Caco-2 (cell line): ENCODE measurements at regions not wholly inside any gene's neighbourhood (a gene's known extent, or its start where the extent isn't known, plus 50 kb on each side); places are given as distances from the start of the nearest gene placed in this dataset.

Source experiments
- BruUV-seq: library from RNA; stranded (reverse); fragments of 400-500 nt; replicated peaks from 2 replicates; lab custom pipeline; 2021; lab: Mats Ljungman, UMichigan
- CTCF ChIA-PET: fragments of 300-600 bp; sonication (Branson Sonifier 250); formaldehyde crosslinking; loops from one replicate; lab custom pipeline; 2022; ENCODE audit warnings: antibody characterized with exemption; lab: Charles Lee
- POLR2A ChIA-PET: fragments of 300-600 bp; sonication (Branson Sonifier 250); formaldehyde crosslinking; loops from one replicate; lab custom pipeline; 2022; ENCODE audit warnings: antibody characterized with exemption; lab: Charles Lee
- DNase-seq, 2 experiments: peaks; one replicate each; pipeline versions ENCODE4 v3.0.0 to v3.0.0-alpha.2; 2020 to 2022
- H3K27me3 ChIP-seq: replicated peaks from 2 replicates; pipeline ENCODE4 v1.6.0; 2011; ENCODE audit warnings: low read length; ENCODE audit not compliant: control insufficient read depth, insufficient read depth
- H3K36me3 ChIP-seq: 2 replicates; pipeline ENCODE4 v1.5.1; 2011; ENCODE audit warnings: low read length; ENCODE audit not compliant: control insufficient read depth, insufficient read depth
- H3K4me1 ChIP-seq: fragments of 250-450 bp; sonication (Bioruptor Pico); 2 replicates; pipeline ENCODE4 v1.5.1; 2020; ENCODE audit warnings: mild to moderate bottlenecking
- H3K4me3 ChIP-seq: 2 replicates; pipeline ENCODE4 v1.5.1; 2011; ENCODE audit warnings: low read depth, mild to moderate bottlenecking, control low read depth, low read length
- H3K9me3 ChIP-seq: fragments of 250-450 bp; sonication (Bioruptor Pico); 2 replicates; pipeline ENCODE4 v1.5.1; 2020; ENCODE audit warnings: mild to moderate bottlenecking, moderate library complexity
- H3K27ac Mint-ChIP-seq: one replicate; pipeline ENCODE4 v1.8.0; 2022; ENCODE audit warnings: mixed read lengths; ENCODE audit not compliant: unreplicated experiment
- H3K27me3 Mint-ChIP-seq: one replicate; pipeline ENCODE4 v1.8.0; 2022; ENCODE audit warnings: mixed read lengths; ENCODE audit not compliant: insufficient read depth, unreplicated experiment
- H3K36me3 Mint-ChIP-seq: one replicate; pipeline ENCODE4 v1.8.0; 2022; ENCODE audit warnings: mild to moderate bottlenecking, mixed read lengths; ENCODE audit not compliant: insufficient read depth, unreplicated experiment
- H3K4me1 Mint-ChIP-seq: one replicate; pipeline ENCODE4 v1.8.0; 2022; ENCODE audit warnings: low read depth, mixed read lengths; ENCODE audit not compliant: unreplicated experiment
- H3K4me3 Mint-ChIP-seq: one replicate; pipeline ENCODE4 v1.8.0; 2022; ENCODE audit warnings: mild to moderate bottlenecking, moderate library complexity, mixed read lengths; ENCODE audit not compliant: unreplicated experiment
- H3K9me3 Mint-ChIP-seq: one replicate; pipeline ENCODE4 v1.8.0; 2022; ENCODE audit warnings: mixed read lengths; ENCODE audit not compliant: unreplicated experiment
- CTCF ChIP-seq, 2 experiments: fragments of 200-600 bp in 1 of 2; IDR thresholded peaks; 1 replicate in 1 of 2; 2 replicates in 1 of 2; pipeline versions ENCODE4 v1.5.1 to v1.8.0; 2011 to 2022; ENCODE audit warnings: antibody characterized with exemption in 1 of 2, control low read depth in 1 of 2, inconsistent platforms in 1 of 2, low read depth in 1 of 2, low read length in 1 of 2, mild to moderate bottlenecking in 1 of 2, moderate library complexity in 1 of 2; ENCODE audit not compliant: insufficient read depth in 1 of 2, severe bottlenecking in 1 of 2, unreplicated experiment in 1 of 2
- intact Hi-C: fragments of 100-400 bp; cut with micrococcal nuclease; formaldehyde crosslinking; loops from one replicate; pipeline ENCODE4 v1.10.0; 2022; ENCODE audit not compliant: unreplicated experiment

DNA sequence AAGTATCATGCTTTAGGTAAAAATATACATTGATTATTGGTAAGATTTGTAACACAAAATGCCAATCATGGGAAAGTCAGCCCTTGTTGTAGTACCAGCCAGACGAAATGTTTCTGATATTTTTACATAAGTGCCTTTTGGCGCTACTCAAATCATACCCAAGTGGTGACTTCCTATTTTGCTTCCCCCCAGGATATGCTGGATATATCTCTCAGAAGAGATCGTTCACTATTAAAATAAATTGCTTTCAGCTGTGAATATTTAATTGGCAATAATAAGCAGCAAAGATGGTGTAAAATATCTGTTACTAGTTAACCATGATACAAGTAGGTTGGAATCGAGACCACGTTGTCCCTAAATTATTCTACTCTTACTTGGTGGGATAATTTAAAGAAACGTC lies 909.2 kb upstream of the LRRN3 start:
- TF ChIP-seq CTCF (IDR thresholded peaks at IDR 0.05; ENCODE audit: insufficient read depth in 1 of 2, low read depth in 1 of 2, low read length in 1 of 2, severe bottlenecking in 1 of 2, unreplicated experiment in 1 of 2), result no peak
- intact Hi-C loops, result no loop called here

DNA sequence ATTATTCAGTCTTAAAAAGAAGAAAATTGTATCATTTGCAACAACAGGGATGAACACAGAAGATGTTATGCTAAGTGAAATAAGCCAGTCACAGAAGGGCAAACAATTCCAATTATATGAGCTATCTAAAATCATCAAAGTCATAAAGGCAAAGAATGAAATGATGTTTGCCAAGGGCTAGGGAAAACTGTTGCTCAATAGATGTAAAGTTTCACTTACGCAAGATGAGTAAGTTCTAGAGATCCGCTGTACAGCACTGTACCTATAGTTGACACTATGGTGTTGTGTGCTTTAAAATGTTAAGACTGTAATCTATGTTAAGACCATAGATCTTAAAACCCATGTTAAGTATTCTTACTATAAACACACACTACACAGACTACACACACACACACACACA lies 904.6 kb upstream of the LRRN3 start:
- Histone ChIP-seq H3K9me3 (no peaks in the 10 kb centered on the region), H3K27me3 (no peaks in the 10 kb centered on the region), H3K36me3 (no peaks in the 10 kb centered on the region), H3K4me1 (peaks cover 10% of the 10 kb centered on the region), H3K4me3 (no peak overlapping the region)
- H3K9me3 Mint-ChIP-seq, result peaks cover 37% of the 10 kb centered on the region
- no peak overlapping the region for H3K27ac Mint-ChIP-seq
- POLR2A ChIA-PET, result no interaction called here
- no peaks in the 10 kb centered on the region for H3K27me3 Mint-ChIP-seq
- DNase-seq, result peak in 1 of 2 experiments; percentile 57
- H3K36me3 Mint-ChIP-seq, result no peaks in the 10 kb centered on the region
- H3K4me1 Mint-ChIP-seq, result no peaks in the 10 kb centered on the region
- H3K4me3 Mint-ChIP-seq, result no peak overlapping the region
- no TSS peak for BruUV-seq
- intact Hi-C loops, result loop anchor here (1.0 to 5.0 kb wide), 5 partner anchors 20 to 491 kb away; no protein-coding TSS in a partner anchor
- CTCF ChIA-PET, result interaction anchor here (1.0 kb wide), 1 partner anchor 151 kb away, joined by 3 read pairs; no protein-coding TSS in a partner anchor
- TF ChIP-seq CTCF (IDR thresholded peaks at IDR 0.05; ENCODE audit: insufficient read depth in 1 of 2, low read depth in 1 of 2, low read length in 1 of 2, severe bottlenecking in 1 of 2, unreplicated experiment in 1 of 2), result no peak

More for the DNA sequence above, 909.2 kb upstream of the LRRN3 start:
- Histone ChIP-seq H3K4me1 (peaks cover 9% of the 10 kb centered on the region), H3K27me3 (no peaks in the 10 kb centered on the region), H3K9me3 (no peaks in the 10 kb centered on the region), H3K4me3 (no peak overlapping the region), H3K36me3 (no peaks in the 10 kb centered on the region)
- H3K4me3 Mint-ChIP-seq, result no peak overlapping the region
- H3K36me3 Mint-ChIP-seq, result no peaks in the 10 kb centered on the region
- no peak for DNase-seq
- H3K27me3 Mint-ChIP-seq, result no peaks in the 10 kb centered on the region
- no TSS peak for BruUV-seq
- POLR2A ChIA-PET, result no interaction called here
- CTCF ChIA-PET, result no interaction called here
- H3K27ac Mint-ChIP-seq, result no peak overlapping the region
- peaks cover 16% of the 10 kb centered on the region for H3K9me3 Mint-ChIP-seq
- no peaks in the 10 kb centered on the region for H3K4me1 Mint-ChIP-seq

- Mint-ChIP-seq H3K36me3 (no peaks in the 10 kb centered on the region), H3K4me3 (no peak overlapping the region), H3K27me3 (no peaks in the 10 kb centered on the region), H3K9me3 (peaks cover 37% of the 10 kb centered on the region), H3K27ac (no peak overlapping the region), H3K4me1 (no peaks in the 10 kb centered on the region)
- Histone ChIP-seq H3K36me3 (no peaks in the 10 kb centered on the region), H3K4me3 (no peak overlapping the region), H3K4me1 (peaks cover 10% of the 10 kb centered on the region), H3K9me3 (no peaks in the 10 kb centered on the region), H3K27me3 (no peaks in the 10 kb centered on the region)
- BruUV-seq, result no TSS peak
- POLR2A ChIA-PET, result no interaction called here
- intact Hi-C loops, result loop anchor here (5.0 kb wide), 1 partner anchor 94 kb away; no protein-coding TSS in a partner anchor
- no peak for DNase-seq
- CTCF ChIA-PET, result no interaction called here
- no peak for TF ChIP-seq CTCF (IDR thresholded peaks at IDR 0.05; ENCODE audit: insufficient read depth in 1 of 2, low read depth in 1 of 2, low read length in 1 of 2, severe bottlenecking in 1 of 2, unreplicated experiment in 1 of 2)
Measured at GRCh38 chr7:110187877-110188554, 902.9 kb upstream of the LRRN3 start.
